SJCRH30 (cell line): ENCODE measurements at regions not wholly inside any gene's neighbourhood (a gene's known extent, or its start where the extent isn't known, plus 50 kb on each side); places are given as distances from the start of the nearest gene placed in this dataset.
"Not testable (repeated sequence)": the region's sequence is repeated elsewhere in the genome, so short reads cannot be mapped to it uniquely, and the experiment has no call there.

Experiments
- DNase-seq, 2 experiments: peaks; one replicate each; pipeline ENCODE4 v3.0.0-alpha.2; 2015 to 2020
- H3K27ac ChIP-seq: fragments of 250-450 bp; sonication (Bioruptor Pico); 2 replicates; pipeline ENCODE4 v1.5.1; 2020; ENCODE audit warnings: mild to moderate bottlenecking, moderate library complexity
- H3K27me3 ChIP-seq: fragments of 250-450 bp; sonication (Bioruptor Pico); 2 replicates; pipeline ENCODE4 v1.5.1; 2020; ENCODE audit warnings: mild to moderate bottlenecking, moderate library complexity
- H3K36me3 ChIP-seq: fragments of 250-450 bp; sonication (Bioruptor Pico); 2 replicates; pipeline ENCODE4 v1.5.1; 2020; ENCODE audit warnings: mild to moderate bottlenecking, moderate library complexity
- H3K4me1 ChIP-seq: fragments of 250-450 bp; sonication (Bioruptor Pico); 2 replicates; pipeline ENCODE4 v1.5.1; 2020; ENCODE audit warnings: mild to moderate bottlenecking, moderate library complexity
- H3K4me3 ChIP-seq: fragments of 250-450 bp; sonication (Bioruptor Pico); 2 replicates; pipeline ENCODE4 v1.5.1; 2020; ENCODE audit warnings: mild to moderate bottlenecking, moderate library complexity
- H3K9me3 ChIP-seq: fragments of 250-450 bp; sonication (Bioruptor Pico); replicated peaks from 2 replicates; pipeline ENCODE4 v1.5.1; 2020; ENCODE audit warnings: mild to moderate bottlenecking, moderate library complexity

DNA sequence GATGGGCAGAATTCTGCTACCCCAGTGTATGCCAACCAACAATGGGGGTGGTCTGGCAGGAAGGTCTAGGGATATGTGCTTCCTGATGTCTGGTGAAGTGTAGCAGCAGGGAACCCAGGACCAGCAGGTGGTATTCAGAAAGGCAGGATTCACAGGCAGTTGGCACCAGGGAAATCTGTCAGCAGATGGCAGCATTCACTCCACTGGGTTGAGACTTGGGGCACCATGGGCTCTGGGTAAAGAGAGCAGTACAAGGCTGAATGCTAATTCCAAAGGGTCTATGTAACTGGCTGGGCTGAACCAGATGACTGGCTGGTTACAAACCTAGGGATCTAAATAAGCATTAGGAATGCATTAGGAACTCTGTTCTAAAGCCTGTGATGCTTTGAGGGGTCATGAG is 466.9 kb upstream of the STXBP6 start:
- no peaks in the 10 kb centered on the region for H3K36me3 ChIP-seq
- H3K4me3 ChIP-seq: no peak overlapping the region
- H3K27ac ChIP-seq: no peak overlapping the region
- H3K4me1 ChIP-seq: no peaks in the 10 kb centered on the region
- DNase-seq: no peak
- no peaks in the 10 kb centered on the region for H3K27me3 ChIP-seq
- no peaks in the 10 kb centered on the region for H3K9me3 ChIP-seq

DNA sequence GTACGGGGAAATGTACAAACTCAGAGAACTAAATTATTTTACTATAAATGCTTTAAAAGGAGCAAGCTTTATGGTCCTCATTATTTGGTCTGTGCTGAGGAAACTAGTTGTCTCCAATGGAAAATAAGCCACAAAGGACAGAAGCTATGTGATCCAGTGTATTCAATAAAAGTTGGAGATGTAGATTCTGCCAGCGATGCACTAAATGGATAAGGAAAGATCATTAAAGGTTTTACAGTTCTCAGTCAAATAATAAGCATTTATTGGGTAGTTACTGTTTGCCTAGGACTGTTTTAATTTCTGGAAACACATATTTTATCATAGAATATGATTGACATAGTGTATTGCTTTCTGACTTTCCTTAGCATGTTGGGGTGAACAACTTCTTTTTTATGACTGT is 458.9 kb upstream of the STXBP6 start:
- Histone ChIP-seq H3K4me3 (no peak overlapping the region), H3K9me3 (no peaks in the 10 kb centered on the region), H3K4me1 (no peaks in the 10 kb centered on the region), H3K27ac (no peak overlapping the region), H3K27me3 (no peaks in the 10 kb centered on the region), H3K36me3 (no peaks in the 10 kb centered on the region)
- DNase-seq: no peak

DNA sequence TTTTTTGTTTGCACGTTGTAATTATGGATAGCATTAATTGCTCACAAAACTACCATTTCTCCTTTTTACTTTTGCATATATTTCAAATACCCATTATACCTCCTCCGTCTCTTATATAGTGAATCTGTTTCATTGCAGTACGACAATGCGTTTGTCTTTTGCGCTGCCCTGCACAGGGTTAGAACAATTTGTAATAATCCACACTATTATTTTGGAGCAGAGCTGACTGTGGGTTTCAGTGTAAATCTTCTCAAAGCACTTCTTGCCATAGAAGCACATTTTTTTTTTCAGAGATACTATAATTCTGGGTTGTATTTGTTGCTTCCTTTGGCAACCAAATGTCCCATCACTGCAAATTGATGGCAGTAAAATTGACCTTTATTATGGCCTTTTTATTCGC is 451.8 kb upstream of the STXBP6 start:
- no peaks in the 10 kb centered on the region for H3K27me3 ChIP-seq
- no peak for DNase-seq
- H3K27ac ChIP-seq: no peak overlapping the region
- no peaks in the 10 kb centered on the region for H3K4me1 ChIP-seq
- no peaks in the 10 kb centered on the region for H3K36me3 ChIP-seq
- no peak overlapping the region for H3K4me3 ChIP-seq
- no peaks in the 10 kb centered on the region for H3K9me3 ChIP-seq

DNA sequence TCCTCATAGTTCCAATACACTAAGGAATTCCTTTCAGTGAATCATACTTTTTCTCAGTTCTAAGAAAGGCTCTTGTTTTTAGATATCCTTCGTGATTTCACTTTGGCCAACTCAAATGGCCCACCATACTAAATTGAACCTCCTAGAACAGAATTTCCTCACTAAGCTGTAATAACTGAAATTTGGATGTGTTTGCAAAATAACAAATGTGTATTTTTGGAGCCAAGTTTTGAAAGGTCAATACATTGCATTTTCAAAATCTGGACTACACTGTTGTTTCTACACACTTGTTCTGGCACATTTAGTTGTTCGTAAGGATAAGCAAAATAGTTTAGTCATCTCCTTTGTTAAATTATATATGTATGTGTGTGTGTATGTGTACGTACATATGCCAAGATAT is 439.0 kb upstream of the STXBP6 start:
- DNase-seq: no peak
- Histone ChIP-seq H3K4me3 (no peak overlapping the region), H3K27ac (no peak overlapping the region), H3K9me3 (no peaks in the 10 kb centered on the region), H3K36me3 (no peaks in the 10 kb centered on the region), H3K4me1 (no peaks in the 10 kb centered on the region), H3K27me3 (no peaks in the 10 kb centered on the region)

DNA sequence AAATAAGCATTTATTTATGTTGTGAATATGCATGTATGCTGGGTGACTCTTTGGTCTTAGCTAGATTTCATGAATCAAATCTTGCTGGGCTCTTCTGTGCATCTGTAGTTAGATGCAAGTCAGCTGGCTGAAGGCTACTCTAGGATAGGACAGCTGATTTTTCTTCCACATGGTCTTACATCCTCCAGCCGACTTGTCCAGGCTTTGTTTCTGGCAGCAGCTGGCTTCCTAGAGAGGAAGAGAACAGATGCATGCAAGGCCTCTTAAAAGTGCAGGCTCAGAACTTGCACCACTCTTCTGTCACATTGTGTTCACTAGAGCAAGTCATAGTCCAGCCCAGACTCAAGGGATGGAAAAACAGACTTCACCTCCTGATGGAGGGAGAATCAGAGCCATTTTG is 435.4 kb upstream of the STXBP6 start:
- Histone ChIP-seq H3K4me1 (no peaks in the 10 kb centered on the region), H3K4me3 (no peak overlapping the region), H3K27ac (no peak overlapping the region), H3K36me3 (no peaks in the 10 kb centered on the region), H3K9me3 (no peaks in the 10 kb centered on the region), H3K27me3 (no peaks in the 10 kb centered on the region)
- DNase-seq: no peak

DNA sequence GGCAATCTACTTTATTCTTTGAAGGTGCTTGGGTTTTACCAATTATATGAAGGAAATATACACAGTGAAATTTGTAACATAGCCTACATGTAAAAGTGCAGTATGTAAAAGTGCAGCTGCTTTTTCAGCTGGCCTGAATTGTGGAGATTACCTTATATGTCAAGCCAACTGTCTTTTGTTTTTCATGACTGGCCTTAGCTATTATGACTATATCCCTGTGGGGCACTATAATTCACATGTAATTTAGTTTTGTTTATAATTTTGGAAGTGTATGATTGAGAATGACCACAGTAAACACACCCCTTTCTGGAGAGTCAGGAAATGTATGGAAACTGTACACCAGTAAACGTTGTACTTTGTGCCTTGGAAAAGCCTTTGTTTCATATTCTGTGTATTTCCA is 435.0 kb upstream of the STXBP6 start:
- Histone ChIP-seq H3K4me3 (no peak overlapping the region), H3K4me1 (no peaks in the 10 kb centered on the region), H3K9me3 (no peaks in the 10 kb centered on the region), H3K27ac (no peak overlapping the region), H3K27me3 (no peaks in the 10 kb centered on the region), H3K36me3 (no peaks in the 10 kb centered on the region)
- DNase-seq: no peak

DNA sequence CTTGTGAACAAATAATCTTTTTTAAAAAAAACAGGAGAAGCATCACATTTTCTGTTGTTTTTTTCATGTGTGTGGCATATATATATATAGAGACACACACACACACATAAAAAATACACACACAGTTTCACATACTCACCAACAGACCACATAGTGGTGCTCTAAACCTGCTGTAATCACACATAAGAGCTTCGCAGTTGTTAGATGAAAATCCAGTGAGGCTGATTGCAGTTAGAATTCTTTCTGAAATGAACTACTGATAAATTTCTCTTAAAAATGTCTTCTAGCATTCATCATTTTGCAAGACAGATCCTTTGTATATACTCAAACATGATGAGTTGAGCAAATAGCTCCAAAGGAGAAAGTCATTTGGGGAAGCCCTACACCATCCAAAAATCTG is 434.3 kb upstream of the STXBP6 start:
- H3K36me3 ChIP-seq: no peaks in the 10 kb centered on the region
- no peaks in the 10 kb centered on the region for H3K27me3 ChIP-seq
- no peak overlapping the region for H3K4me3 ChIP-seq
- H3K4me1 ChIP-seq: no peaks in the 10 kb centered on the region
- no peak for DNase-seq
- H3K9me3 ChIP-seq: no peaks in the 10 kb centered on the region
- no peak overlapping the region for H3K27ac ChIP-seq

DNA sequence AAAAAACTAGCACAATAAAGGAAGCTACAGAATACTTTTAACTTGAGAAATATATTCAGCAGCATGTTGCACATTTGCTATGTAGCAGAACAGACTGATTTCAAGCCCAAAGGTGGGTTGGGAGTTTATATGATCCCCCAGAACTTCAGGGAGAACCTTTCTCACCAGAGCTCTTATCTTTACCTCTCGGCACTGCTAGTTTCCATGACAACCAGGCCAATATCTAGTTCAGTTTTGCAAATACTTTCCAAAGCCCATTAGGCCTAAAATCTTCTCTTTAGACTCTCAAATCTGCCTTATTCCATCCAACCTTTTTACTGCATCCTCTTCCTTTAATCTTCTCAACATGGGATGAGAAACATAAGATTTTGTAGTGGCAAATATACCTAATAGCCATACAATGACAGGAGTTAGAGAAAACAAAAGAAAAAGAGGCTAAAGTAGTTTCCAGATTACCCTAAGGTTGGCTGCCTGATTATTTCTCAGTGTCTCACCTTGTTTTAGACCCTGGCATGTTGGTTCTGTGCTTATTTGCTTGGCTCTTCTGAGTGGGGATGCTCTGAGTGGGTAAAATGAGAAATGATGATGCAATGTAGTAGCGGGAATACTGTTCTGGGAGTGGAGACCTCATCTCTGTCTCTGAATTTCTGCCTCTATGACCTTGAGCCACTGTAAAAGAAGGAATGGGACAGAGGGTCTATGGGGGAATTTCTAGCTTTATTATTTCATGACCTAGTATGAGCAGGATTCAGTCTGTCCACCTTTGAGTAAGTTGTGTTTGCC is 427.6 kb upstream of the STXBP6 start:
- no peaks in the 10 kb centered on the region for H3K4me1 ChIP-seq
- DNase-seq: no peak
- no peaks in the 10 kb centered on the region for H3K27me3 ChIP-seq
- no peaks in the 10 kb centered on the region for H3K9me3 ChIP-seq
- no peak overlapping the region for H3K4me3 ChIP-seq
- no peak overlapping the region for H3K27ac ChIP-seq
- no peaks in the 10 kb centered on the region for H3K36me3 ChIP-seq

DNA sequence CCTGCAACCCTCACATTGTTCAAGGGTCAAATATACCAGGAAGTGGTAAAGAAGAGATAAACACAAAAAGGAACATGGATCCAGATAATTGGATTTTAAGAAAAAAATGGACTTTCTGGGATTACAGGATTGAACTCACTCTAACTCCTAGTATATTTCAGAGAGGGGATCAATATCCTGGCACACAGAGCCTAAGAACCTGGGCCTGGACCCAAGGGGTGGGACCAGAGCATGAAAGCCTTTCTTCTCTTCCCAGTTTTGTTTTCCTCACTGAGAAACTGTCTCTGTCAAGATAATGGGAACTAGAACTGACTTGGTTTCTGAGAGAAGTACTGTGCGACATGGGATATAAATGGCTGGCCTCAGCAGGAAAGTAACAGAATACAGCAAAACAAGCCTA is 422.8 kb upstream of the STXBP6 start:
- no peak for DNase-seq
- Histone ChIP-seq H3K9me3 (0 out of 2 replicates have a peak, but pooled peaks cover 2% of the 10 kb centered on the region), H3K27ac (no peak overlapping the region), H3K4me3 (no peak overlapping the region), H3K27me3 (no peaks in the 10 kb centered on the region), H3K36me3 (no peaks in the 10 kb centered on the region), H3K4me1 (no peaks in the 10 kb centered on the region)

DNA sequence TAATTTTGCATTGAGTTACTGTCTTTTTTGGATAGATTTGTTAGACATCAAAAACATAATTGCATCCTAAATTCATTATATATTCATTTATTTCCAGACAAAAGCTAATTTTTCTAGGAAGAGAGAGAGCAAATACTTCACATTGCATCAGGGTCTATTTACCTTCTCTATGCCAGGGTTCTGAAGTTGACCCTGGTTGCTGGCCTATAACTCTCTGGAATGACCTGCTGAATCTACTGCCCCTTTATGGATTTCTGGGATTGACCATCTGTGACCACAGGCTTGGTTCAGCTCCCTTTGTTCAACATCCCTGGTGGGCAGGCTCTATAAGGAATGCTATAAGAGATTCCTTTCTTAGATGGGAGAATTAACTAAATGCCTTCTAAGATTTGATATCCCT is 414.8 kb upstream of the STXBP6 start:
- 0 out of 2 replicates have a peak, but pooled peaks cover 2% of the 10 kb centered on the region for H3K9me3 ChIP-seq
- no peak for DNase-seq
- no peak overlapping the region for H3K27ac ChIP-seq
- no peaks in the 10 kb centered on the region for H3K36me3 ChIP-seq
- no peaks in the 10 kb centered on the region for H3K4me1 ChIP-seq
- H3K27me3 ChIP-seq: no peaks in the 10 kb centered on the region
- no peak overlapping the region for H3K4me3 ChIP-seq

DNA sequence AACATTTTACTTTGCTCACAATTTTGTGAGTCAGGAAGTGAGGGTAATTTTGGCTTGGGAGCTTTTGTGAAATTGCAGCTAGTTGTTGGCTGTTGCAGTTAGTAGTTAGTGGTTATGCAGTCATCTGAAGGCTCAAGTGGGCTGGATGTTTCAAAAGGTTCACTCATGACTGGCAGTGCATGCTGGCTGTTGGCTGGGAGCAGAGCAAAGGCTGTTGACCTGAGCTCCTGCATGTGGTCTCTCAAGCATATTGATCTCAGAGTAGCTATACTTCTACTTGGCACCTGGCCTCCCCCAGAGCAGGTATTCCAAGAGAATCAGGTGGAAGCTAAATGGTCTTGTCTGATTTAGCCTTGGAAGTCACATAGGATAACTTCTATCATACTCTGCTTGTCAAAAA is 414.1 kb upstream of the STXBP6 start:
- H3K4me3 ChIP-seq: no peak overlapping the region
- no peak for DNase-seq
- H3K36me3 ChIP-seq: no peaks in the 10 kb centered on the region
- 0 out of 2 replicates have a peak, but pooled peaks cover 2% of the 10 kb centered on the region for H3K9me3 ChIP-seq
- H3K27ac ChIP-seq: no peak overlapping the region
- H3K27me3 ChIP-seq: no peaks in the 10 kb centered on the region
- no peaks in the 10 kb centered on the region for H3K4me1 ChIP-seq

DNA sequence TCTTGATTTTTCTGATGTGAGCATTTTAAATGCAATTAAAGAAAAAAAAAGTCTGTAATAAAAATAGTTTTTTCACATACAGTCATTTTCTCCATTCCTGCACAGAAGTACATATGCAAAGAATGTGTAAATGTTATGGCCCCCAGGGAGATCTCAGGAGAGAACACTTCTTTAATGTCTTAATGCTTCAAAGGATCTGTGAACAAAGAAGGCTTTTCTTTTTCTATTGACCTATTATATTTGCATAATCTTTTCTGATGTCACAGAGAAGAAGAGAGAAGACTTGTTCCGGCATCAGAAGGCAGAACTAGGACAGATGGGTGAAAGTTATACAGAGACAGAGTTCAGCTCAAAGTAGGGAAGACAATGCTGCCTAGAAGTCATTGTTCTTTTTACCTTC is 413.5 kb upstream of the STXBP6 start:
- H3K4me3 ChIP-seq: no peak overlapping the region
- no peaks in the 10 kb centered on the region for H3K4me1 ChIP-seq
- H3K27me3 ChIP-seq: no peaks in the 10 kb centered on the region
- H3K9me3 ChIP-seq: 0 out of 2 replicates have a peak, but pooled peaks cover 2% of the 10 kb centered on the region
- no peak overlapping the region for H3K27ac ChIP-seq
- H3K36me3 ChIP-seq: no peaks in the 10 kb centered on the region
- no peak for DNase-seq

DNA sequence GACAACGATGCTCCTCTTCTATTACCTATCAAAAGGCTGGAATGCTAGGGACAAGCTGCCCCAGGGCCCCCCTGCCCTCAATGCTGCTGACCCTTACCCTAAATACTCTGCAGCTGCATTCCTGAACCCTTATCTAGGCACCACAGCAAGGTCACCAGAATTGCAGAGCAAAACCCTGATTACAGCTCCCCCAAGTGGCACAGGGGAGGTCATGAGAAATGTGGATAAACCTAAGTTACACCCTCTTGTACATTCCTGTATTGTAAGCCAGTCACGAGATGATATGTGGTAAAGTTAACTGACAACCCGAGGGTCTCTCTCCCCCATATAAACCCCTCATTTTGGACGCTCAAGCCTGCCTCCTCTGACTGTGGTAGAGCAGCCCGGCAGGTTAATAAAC is 411.8 kb upstream of the STXBP6 start:
- Histone ChIP-seq H3K4me3 (no peak overlapping the region), H3K36me3 (no peaks in the 10 kb centered on the region), H3K9me3 (no peaks in the 10 kb centered on the region), H3K27ac (no peak overlapping the region), H3K27me3 (no peaks in the 10 kb centered on the region), H3K4me1 (no peaks in the 10 kb centered on the region)
- DNase-seq: no peak

DNA sequence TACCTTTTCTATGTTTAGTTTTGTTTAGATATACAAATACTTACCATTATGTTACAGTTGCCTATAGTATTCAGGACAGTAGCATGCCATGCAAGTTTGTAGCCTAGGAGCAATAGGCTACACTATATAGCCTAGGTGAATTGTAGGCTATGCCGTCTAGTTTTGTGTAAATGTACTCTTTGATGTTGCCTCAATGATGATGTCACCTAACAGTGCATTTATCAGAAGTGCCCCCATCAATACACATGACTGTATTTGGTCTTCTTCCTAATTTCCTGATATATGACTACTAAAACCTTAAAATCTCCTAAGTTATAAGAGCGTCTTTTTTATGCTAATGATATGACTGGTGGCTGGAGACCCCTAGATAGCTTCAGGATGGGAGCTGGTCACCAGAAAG is 394.4 kb upstream of the STXBP6 start:
- Histone ChIP-seq H3K36me3 (no peaks in the 10 kb centered on the region), H3K9me3 (no peaks in the 10 kb centered on the region), H3K4me1 (no peaks in the 10 kb centered on the region), H3K27ac (no peak overlapping the region), H3K4me3 (no peak overlapping the region), H3K27me3 (no peaks in the 10 kb centered on the region)
- no peak for DNase-seq

DNA sequence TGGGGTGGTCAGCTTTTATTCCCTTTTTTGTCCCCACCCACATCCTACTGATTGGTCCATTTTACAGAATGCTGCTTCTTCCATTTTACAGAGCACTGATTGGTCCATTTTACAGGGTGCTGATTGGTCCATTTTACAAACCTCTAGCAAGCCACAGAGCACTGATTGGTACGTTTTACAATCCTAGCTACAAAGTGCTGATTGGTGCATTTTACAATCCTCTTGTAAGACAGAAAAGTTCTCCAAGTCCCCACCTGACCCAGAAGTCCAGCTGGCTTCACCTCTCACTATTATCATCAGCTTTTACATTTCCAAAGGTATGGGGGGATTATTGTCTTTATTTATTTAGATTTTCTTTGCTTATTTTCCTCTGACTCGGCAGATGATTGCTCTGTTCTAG is 390.4 kb upstream of the STXBP6 start:
- H3K27ac ChIP-seq, H3K36me3 ChIP-seq, H3K4me1 ChIP-seq, H3K27me3 ChIP-seq, H3K4me3 ChIP-seq, DNase-seq, H3K9me3 ChIP-seq: not testable (repeated sequence)

DNA sequence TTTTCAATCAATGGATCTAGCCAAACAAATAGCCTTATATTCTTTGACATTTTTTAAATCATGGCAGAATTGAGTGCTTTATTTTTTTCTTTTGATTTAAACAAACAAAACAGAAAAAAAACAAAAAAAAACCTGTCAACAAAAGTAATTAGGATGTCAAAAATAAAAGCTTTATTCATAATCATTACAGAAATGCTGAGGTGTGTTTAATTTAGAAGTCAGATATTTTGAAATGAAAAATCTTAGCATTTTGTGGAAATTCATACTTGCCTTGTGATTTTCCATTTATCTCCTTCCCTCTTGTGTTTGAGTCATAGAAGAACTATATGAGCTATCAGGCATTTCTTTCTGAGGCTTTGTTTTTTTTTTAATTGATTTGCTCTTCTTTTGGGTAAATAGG is 387.0 kb upstream of the STXBP6 start:
- H3K36me3 ChIP-seq: no peaks in the 10 kb centered on the region

More for the DNA sequence above, 387.0 kb upstream of the STXBP6 start:
- no peak overlapping the region for H3K27ac ChIP-seq
- no peak overlapping the region for H3K4me3 ChIP-seq
- H3K27me3 ChIP-seq: no peaks in the 10 kb centered on the region
- H3K9me3 ChIP-seq: no peaks in the 10 kb centered on the region
- no peak for DNase-seq
- H3K4me1 ChIP-seq: no peaks in the 10 kb centered on the region
